Fibroblast of lung (primary cell): ENCODE measurements at regions not wholly inside any gene's neighbourhood (a gene's known extent, or its start where the extent isn't known, plus 50 kb on each side); places are given as distances from the start of the nearest gene placed in this dataset.

ENCODE experiments used
- DNase-seq, 2 donors: peaks; one replicate each; pipeline versions ENCODE4 v3.0.0 to v3.0.0-alpha.2; 2010; ENCODE audit warnings: low read depth in 2 of 2
- H2AFZ ChIP-seq: 2 replicates; pipeline ENCODE4 v1.5.1; 2012; ENCODE audit warnings: low read length, control low read depth, inconsistent platforms
- H3K27ac ChIP-seq: 2 replicates; pipeline ENCODE4 v1.5.1; 2011; ENCODE audit warnings: low read length, control low read depth; ENCODE audit not compliant: insufficient read depth
- H3K27me3 ChIP-seq: 2 replicates; pipeline ENCODE4 v1.5.1; 2011; ENCODE audit warnings: mild to moderate bottlenecking, low read length; ENCODE audit not compliant: control insufficient read depth, insufficient read depth
- H3K36me3 ChIP-seq: 2 replicates; pipeline ENCODE4 v1.5.1; 2011; ENCODE audit warnings: low read length; ENCODE audit not compliant: control insufficient read depth, insufficient read depth
- H3K4me1 ChIP-seq: 2 replicates; pipeline ENCODE4 v1.5.1; 2011; ENCODE audit warnings: low read length; ENCODE audit not compliant: control insufficient read depth, insufficient read depth; ENCODE audit errors: extremely low read depth
- H3K4me2 ChIP-seq: 2 replicates; pipeline ENCODE4 v1.5.1; 2011; ENCODE audit warnings: low read length, control low read depth; ENCODE audit not compliant: insufficient read depth; ENCODE audit errors: extremely low read depth
- H3K4me3 ChIP-seq, 4 experiments: fragments of 200-600 bp in 1 of 4; sonication (generic) in 1 of 4; replicated peaks in 1 of 4; 2 replicates each; pipeline ENCODE4 v1.5.1; 2011 to 2016; ENCODE audit warnings: low read length in 4 of 4, low read depth in 3 of 4, mild to moderate bottlenecking in 3 of 4, control low read depth in 2 of 4, inconsistent platforms in 1 of 4, mixed read lengths in 1 of 4; ENCODE audit not compliant: insufficient read depth in 1 of 4; ENCODE audit errors: control extremely low read depth in 1 of 4
- H3K79me2 ChIP-seq: 2 replicates; pipeline ENCODE4 v1.5.1; 2012; ENCODE audit warnings: mild to moderate bottlenecking, low read length, inconsistent platforms; ENCODE audit not compliant: control insufficient read depth, insufficient read depth
- H3K9ac ChIP-seq: 2 replicates; pipeline ENCODE4 v1.5.1; 2011; ENCODE audit warnings: mild to moderate bottlenecking, low read length, control low read depth; ENCODE audit not compliant: insufficient read depth
- H3K9me3 ChIP-seq: 2 replicates; pipeline ENCODE4 v1.5.1; 2012; ENCODE audit warnings: low read depth, low read length; ENCODE audit not compliant: control insufficient read depth, insufficient read depth
- H4K20me1 ChIP-seq: 2 replicates; pipeline ENCODE4 v1.5.1; 2011; ENCODE audit warnings: low read length; ENCODE audit not compliant: control insufficient read depth, insufficient read depth; ENCODE audit errors: extremely low read depth
- EZH2 ChIP-seq: IDR thresholded peaks from 2 replicates; pipeline ENCODE4 v1.5.1; 2012; ENCODE audit warnings: low read length, control low read depth, mild to moderate bottlenecking; ENCODE audit errors: missing control alignments
- TF ChIP-seq, protein P1 (sequence below), 2 donors: IDR thresholded peaks in 1 of 2; conservative IDR thresholded peaks in 1 of 2; 1 replicate in 1 of 2; 2 replicates in 1 of 2; pipeline ENCODE4 v1.5.1; 2011 to 2012; ENCODE audit warnings: low read length in 2 of 2, control low read depth in 1 of 2, inconsistent platforms in 1 of 2, low read depth in 1 of 2, mild to moderate bottlenecking in 1 of 2

DNA sequence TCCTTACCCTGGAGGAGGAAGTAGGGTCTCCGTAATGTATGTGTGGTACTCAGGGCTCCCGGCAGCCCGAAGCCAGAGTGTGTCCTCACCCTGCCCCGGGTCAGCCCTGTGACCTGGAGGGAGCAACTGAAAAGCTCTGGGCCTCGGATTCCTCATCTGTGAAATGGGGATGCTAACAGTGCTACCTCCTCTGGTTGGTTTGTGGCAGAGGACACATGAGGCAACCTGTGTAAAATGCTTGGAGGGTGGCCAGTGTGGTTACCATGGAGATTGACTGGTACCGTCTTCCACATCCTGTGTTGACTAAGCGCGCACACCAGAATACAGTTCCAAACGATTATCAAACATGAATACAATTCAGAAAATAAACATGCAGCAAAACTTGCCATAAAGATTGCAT is 163.8 kb upstream of the KLF6 start:
- H3K27ac ChIP-seq = no peak overlapping the region
- peak; percentile 80 to 89 for DNase-seq

DNA sequence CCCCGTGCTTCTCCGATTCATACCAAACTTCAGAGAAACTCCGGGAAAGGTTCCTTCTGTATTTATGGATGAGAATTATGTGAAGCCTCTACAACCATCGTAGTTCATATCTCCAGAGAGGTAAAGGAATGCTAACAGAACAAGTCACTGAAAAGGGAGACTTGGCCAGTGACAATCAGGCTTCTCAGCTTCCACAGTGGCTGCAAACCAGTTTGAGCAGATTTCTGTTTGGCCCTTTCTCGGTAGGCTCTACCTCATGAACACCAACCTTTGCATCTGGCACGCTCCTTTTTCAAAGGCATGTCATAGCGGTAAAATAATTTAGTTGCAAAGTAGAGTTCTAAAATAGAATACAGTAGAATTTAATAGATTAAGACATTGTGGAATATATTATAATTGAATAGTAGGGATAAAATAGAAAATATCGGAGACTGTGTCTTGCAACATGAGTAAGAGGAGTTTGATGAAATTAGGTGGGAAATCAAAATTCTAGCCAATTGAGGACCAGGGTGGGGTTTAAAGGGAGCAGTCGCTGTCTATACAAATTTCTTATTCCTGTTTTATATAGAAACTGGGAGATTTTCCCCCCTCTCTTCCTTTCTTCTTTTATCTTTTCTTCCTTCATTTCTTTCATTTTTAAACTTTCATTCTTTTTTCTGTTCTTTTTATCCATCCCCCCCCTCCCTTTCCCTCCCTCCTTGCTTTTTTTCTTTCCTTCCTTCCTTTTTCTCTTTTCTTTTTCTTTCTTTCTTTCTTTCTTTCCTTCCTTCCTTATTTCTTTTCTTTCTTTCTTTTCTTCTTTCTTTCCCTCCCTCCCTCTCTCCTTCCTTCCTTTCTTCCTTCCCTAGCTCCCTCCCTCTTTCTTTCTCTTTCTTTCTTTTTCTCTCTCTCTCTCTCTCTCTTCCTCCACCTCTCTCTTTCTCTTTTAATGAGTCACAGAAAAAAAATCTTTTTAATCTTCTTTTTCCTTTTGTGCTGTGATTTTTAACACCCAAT is 161.5 kb upstream of the KLF6 start:
- TF ChIP-seq, protein P1, sequence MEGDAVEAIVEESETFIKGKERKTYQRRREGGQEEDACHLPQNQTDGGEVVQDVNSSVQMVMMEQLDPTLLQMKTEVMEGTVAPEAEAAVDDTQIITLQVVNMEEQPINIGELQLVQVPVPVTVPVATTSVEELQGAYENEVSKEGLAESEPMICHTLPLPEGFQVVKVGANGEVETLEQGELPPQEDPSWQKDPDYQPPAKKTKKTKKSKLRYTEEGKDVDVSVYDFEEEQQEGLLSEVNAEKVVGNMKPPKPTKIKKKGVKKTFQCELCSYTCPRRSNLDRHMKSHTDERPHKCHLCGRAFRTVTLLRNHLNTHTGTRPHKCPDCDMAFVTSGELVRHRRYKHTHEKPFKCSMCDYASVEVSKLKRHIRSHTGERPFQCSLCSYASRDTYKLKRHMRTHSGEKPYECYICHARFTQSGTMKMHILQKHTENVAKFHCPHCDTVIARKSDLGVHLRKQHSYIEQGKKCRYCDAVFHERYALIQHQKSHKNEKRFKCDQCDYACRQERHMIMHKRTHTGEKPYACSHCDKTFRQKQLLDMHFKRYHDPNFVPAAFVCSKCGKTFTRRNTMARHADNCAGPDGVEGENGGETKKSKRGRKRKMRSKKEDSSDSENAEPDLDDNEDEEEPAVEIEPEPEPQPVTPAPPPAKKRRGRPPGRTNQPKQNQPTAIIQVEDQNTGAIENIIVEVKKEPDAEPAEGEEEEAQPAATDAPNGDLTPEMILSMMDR (conservative IDR thresholded peaks at IDR 0.05 in 1 of 2, IDR thresholded peaks at IDR 0.05 in 1 of 2; ENCODE audit: low read depth in 1 of 2, low read length in 2 of 2) = no peak
- no peak for TF ChIP-seq EZH2
- Histone ChIP-seq H3K27ac (peak overlapping the region; percentile 34), H3K27me3 (no peaks in the 10 kb centered on the region), H3K4me2 (no peak overlapping the region), H3K4me1 (peaks cover 2% of the 10 kb centered on the region), H3K9ac (no peak overlapping the region), H3K9me3 (no peaks in the 10 kb centered on the region), H3K4me3 (no peak overlapping the region), H4K20me1 (no peaks in the 10 kb centered on the region), H3K36me3 (no peaks in the 10 kb centered on the region), H3K79me2 (no peaks in the 10 kb centered on the region), H2AFZ (peak overlapping the region; percentile 22)
- no peak for DNase-seq

More for the DNA sequence above, 163.8 kb upstream of the KLF6 start:
- Histone ChIP-seq H3K4me3 (no peak overlapping the region), H3K36me3 (no peaks in the 10 kb centered on the region), H3K4me2 (no peak overlapping the region), H3K9ac (no peak overlapping the region), H2AFZ (no peak overlapping the region), H3K9me3 (no peaks in the 10 kb centered on the region), H3K79me2 (no peaks in the 10 kb centered on the region), H4K20me1 (no peaks in the 10 kb centered on the region), H3K4me1 (no peaks in the 10 kb centered on the region), H3K27me3 (no peaks in the 10 kb centered on the region)
- TF ChIP-seq, protein P1 (conservative IDR thresholded peaks at IDR 0.05 in 1 of 2, IDR thresholded peaks at IDR 0.05 in 1 of 2; ENCODE audit: low read depth in 1 of 2, low read length in 2 of 2) = no peak
- TF ChIP-seq EZH2 = no peak

DNA sequence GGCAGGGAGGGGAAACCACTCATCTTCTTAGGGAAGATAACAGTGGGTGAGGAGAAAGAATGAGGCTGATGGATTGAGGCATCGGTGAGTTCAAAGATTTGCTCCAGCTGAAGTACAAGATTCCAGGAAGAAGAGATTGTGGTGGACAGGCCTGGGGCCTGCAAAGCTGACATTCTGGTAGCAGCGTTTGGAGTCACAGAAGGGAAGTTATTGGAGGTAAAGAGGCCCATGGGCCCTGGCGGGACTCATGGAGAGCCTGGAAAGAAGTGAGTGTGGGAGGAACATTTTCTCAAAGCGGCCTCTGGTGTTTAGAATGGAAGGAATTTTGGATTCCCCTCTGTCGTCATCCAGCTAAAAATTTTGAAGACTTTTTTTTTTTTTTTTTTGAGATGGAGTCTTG is 160.0 kb upstream of the KLF6 start:
- Histone ChIP-seq H3K27ac (no peak overlapping the region), H3K4me1 (peaks cover 2% of the 10 kb centered on the region), H2AFZ (no peak overlapping the region), H3K4me3 (no peak overlapping the region), H3K9me3 (no peaks in the 10 kb centered on the region), H3K4me2 (no peak overlapping the region), H4K20me1 (no peaks in the 10 kb centered on the region), H3K36me3 (no peaks in the 10 kb centered on the region), H3K9ac (no peak overlapping the region), H3K27me3 (no peaks in the 10 kb centered on the region), H3K79me2 (no peaks in the 10 kb centered on the region)
- DNase-seq = no peak
- TF ChIP-seq, protein P1 (conservative IDR thresholded peaks at IDR 0.05 in 1 of 2, IDR thresholded peaks at IDR 0.05 in 1 of 2; ENCODE audit: low read depth in 1 of 2, low read length in 2 of 2) = no peak
- TF ChIP-seq EZH2 = no peak
